CD4-positive, alpha-beta T cell (primary cell): ENCODE measurements at regions not wholly inside any gene's neighbourhood (a gene's known extent, or its start where the extent isn't known, plus 50 kb on each side); places are given as distances from the start of the nearest gene placed in this dataset.

Experiments
- ATAC-seq: fragments of 200-7000 bp; cut with Tn5 transposase; one replicate; pipeline ENCODE4 v1.10.0; 2022; ENCODE audit warnings: mild to moderate bottlenecking; ENCODE audit not compliant: poor library complexity
- CTCF ChIA-PET: fragments of 350-600 bp; sonication (Branson Sonifier 250); formaldehyde crosslinking; loops from one replicate; lab custom pipeline; 2021; ENCODE audit warnings: antibody characterized with exemption, inconsistent platforms; lab: Charles Lee
- POLR2A ChIA-PET: fragments of 350-600 bp; sonication (Branson Sonifier 250); formaldehyde crosslinking; loops from one replicate; lab custom pipeline; 2021; ENCODE audit warnings: antibody characterized with exemption, inconsistent platforms; lab: Charles Lee
- DNase-seq, 14 experiments: peaks; one replicate each; pipeline ENCODE4 v3.0.0-alpha.2; 2013 to 2020; ENCODE audit warnings: mixed read lengths in 2 of 14
- H3K27ac ChIP-seq, 2 donors: one replicate each; pipeline versions ENCODE4 v1.5.1 to v1.7.0; 2013; ENCODE audit warnings: low read length in 2 of 2, low read depth in 1 of 2, mild to moderate bottlenecking in 1 of 2
- H3K27me3 ChIP-seq, 2 experiments: 1 replicate in 1 of 2; 2 replicates in 1 of 2; pipeline versions ENCODE4 v1.6.1 to v1.7.0; 2013; ENCODE audit warnings: low read length in 2 of 2, control low read depth in 1 of 2, mild to moderate bottlenecking in 1 of 2, moderate library complexity in 1 of 2; ENCODE audit not compliant: insufficient read depth in 2 of 2, control insufficient read depth in 1 of 2
- H3K36me3 ChIP-seq: one replicate; pipeline ENCODE4 v1.6.1; 2013; ENCODE audit warnings: low read length, control low read depth; ENCODE audit not compliant: insufficient read depth
- H3K4me1 ChIP-seq: one replicate; pipeline ENCODE4 v1.6.1; 2013; ENCODE audit warnings: low read length, control low read depth; ENCODE audit not compliant: insufficient read depth
- H3K4me3 ChIP-seq: one replicate; pipeline ENCODE4 v1.5.1; 2013; ENCODE audit warnings: mild to moderate bottlenecking, low read length, moderate library complexity
- H3K9me3 ChIP-seq, 2 experiments: 1 replicate in 1 of 2; 2 replicates in 1 of 2; pipeline versions ENCODE4 v1.6.1 to v1.7.0; 2013; ENCODE audit warnings: low read length in 2 of 2, mild to moderate bottlenecking in 2 of 2, control low read depth in 1 of 2, moderate library complexity in 1 of 2; ENCODE audit not compliant: control insufficient read depth in 1 of 2, insufficient read depth in 1 of 2
- H3K27ac Mint-ChIP-seq: one replicate; pipeline ENCODE4 v1.8.0; 2020; ENCODE audit warnings: mixed read lengths
- H3K27me3 Mint-ChIP-seq: one replicate; pipeline ENCODE4 v1.8.0; 2021; ENCODE audit warnings: mixed read lengths
- H3K36me3 Mint-ChIP-seq: one replicate; pipeline ENCODE4 v1.8.0; 2021; ENCODE audit warnings: low read depth, mixed read lengths
- H3K4me1 Mint-ChIP-seq: one replicate; pipeline ENCODE4 v1.8.0; 2021; ENCODE audit warnings: low read depth, mixed read lengths
- H3K4me3 Mint-ChIP-seq: one replicate; pipeline ENCODE4 v1.8.0; 2020; ENCODE audit warnings: mild to moderate bottlenecking, mixed read lengths
- H3K9me3 Mint-ChIP-seq: one replicate; pipeline ENCODE4 v1.8.0; 2020; ENCODE audit warnings: mixed read lengths
- intact Hi-C, 2 experiments: fragments of 100-400 bp; cut with DNase I in 1 of 2; cut with micrococcal nuclease in 1 of 2; formaldehyde crosslinking; loops; one replicate each; pipeline versions ENCODE4 v1.15.1 to v1.9.0; 2023 to 2025; cut with DNase I, micrococcal nuclease
- TF ChIP-seq, protein P1 (sequence below): fragments of 200-600 bp; IDR thresholded peaks from one replicate; pipeline ENCODE4 v1.8.0; 2022; ENCODE audit warnings: antibody characterized with exemption, mild to moderate bottlenecking

- Histone ChIP-seq H3K4me3 (no peak overlapping the region), H3K27me3 (no peaks in the 10 kb centered on the region), H3K36me3 (no peaks in the 10 kb centered on the region), H3K4me1 (no peaks in the 10 kb centered on the region), H3K27ac (no peak overlapping the region), H3K9me3 (no peaks in the 10 kb centered on the region)
- no peaks in the 10 kb centered on the region for H3K36me3 Mint-ChIP-seq
- DNase-seq (no peak), ATAC-seq (no peak)
- no peaks in the 10 kb centered on the region for H3K9me3 Mint-ChIP-seq
- TF ChIP-seq, protein P1, sequence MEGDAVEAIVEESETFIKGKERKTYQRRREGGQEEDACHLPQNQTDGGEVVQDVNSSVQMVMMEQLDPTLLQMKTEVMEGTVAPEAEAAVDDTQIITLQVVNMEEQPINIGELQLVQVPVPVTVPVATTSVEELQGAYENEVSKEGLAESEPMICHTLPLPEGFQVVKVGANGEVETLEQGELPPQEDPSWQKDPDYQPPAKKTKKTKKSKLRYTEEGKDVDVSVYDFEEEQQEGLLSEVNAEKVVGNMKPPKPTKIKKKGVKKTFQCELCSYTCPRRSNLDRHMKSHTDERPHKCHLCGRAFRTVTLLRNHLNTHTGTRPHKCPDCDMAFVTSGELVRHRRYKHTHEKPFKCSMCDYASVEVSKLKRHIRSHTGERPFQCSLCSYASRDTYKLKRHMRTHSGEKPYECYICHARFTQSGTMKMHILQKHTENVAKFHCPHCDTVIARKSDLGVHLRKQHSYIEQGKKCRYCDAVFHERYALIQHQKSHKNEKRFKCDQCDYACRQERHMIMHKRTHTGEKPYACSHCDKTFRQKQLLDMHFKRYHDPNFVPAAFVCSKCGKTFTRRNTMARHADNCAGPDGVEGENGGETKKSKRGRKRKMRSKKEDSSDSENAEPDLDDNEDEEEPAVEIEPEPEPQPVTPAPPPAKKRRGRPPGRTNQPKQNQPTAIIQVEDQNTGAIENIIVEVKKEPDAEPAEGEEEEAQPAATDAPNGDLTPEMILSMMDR = no peak
- no peak overlapping the region for H3K4me3 Mint-ChIP-seq
- H3K27me3 Mint-ChIP-seq = no peaks in the 10 kb centered on the region
- no peak overlapping the region for H3K27ac Mint-ChIP-seq
- ChIA-PET CTCF (no interaction called here), POLR2A (no interaction called here)
- intact Hi-C loops = no loop called here
- H3K4me1 Mint-ChIP-seq = no peaks in the 10 kb centered on the region
Observed at GRCh38 chr5:167512111-167512510, 779.3 kb upstream of the WWC1 start.

DNA sequence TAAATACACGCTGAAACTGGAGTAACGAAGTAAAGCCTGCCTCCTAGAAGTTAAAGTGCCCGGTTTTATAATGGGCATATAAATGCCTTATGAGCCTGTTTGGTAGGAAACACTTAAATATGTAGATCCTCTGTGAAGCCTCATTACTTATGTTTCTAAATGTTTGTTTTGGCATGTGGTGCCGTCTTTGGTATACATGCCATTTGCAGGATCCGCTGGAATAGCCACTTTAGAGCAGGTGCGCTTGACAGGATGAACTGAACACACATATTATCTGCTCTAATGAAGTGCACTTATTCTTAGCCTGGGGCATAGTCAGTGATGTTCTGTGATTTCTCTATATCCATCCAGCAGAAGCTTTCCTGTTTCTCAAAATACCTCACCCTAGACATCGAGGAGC lies 778.1 kb upstream of the WWC1 start:
- Histone ChIP-seq H3K27me3 (no peaks in the 10 kb centered on the region), H3K9me3 (no peaks in the 10 kb centered on the region), H3K36me3 (no peaks in the 10 kb centered on the region), H3K27ac (no peak overlapping the region), H3K4me1 (no peaks in the 10 kb centered on the region), H3K4me3 (no peak overlapping the region)
- Mint-ChIP-seq H3K36me3 (no peaks in the 10 kb centered on the region), H3K4me1 (no peaks in the 10 kb centered on the region), H3K27me3 (no peaks in the 10 kb centered on the region), H3K9me3 (no peaks in the 10 kb centered on the region), H3K27ac (no peak overlapping the region), H3K4me3 (no peak overlapping the region)
- POLR2A ChIA-PET = no interaction called here
- intact Hi-C loops = no loop called here
- CTCF ChIA-PET = no interaction called here
- ATAC-seq (no peak), DNase-seq (no peak)
- TF ChIP-seq, protein P1 = no peak

GRCh38 chr5:167514461-167514860 lies 777.0 kb upstream of the WWC1 start:
- H3K4me3 ChIP-seq = no peak overlapping the region
- ATAC-seq (no peak), DNase-seq (no peak)
- H3K27ac ChIP-seq = no peak overlapping the region
- H3K4me1 ChIP-seq = no peaks in the 10 kb centered on the region
- Mint-ChIP-seq H3K27ac (no peak overlapping the region), H3K4me3 (no peak overlapping the region), H3K4me1 (no peaks in the 10 kb centered on the region), H3K36me3 (no peaks in the 10 kb centered on the region), H3K27me3 (no peaks in the 10 kb centered on the region), H3K9me3 (peaks cover 1% of the 10 kb centered on the region)
- TF ChIP-seq, protein P1 = no peak
- intact Hi-C loops = no loop called here
- no peaks in the 10 kb centered on the region for H3K36me3 ChIP-seq
- ChIA-PET CTCF (no interaction called here), POLR2A (no interaction called here)
- no peaks in the 10 kb centered on the region for H3K9me3 ChIP-seq
- H3K27me3 ChIP-seq = no peaks in the 10 kb centered on the region
